ENCODE measurements at regions not wholly inside any gene's neighbourhood (a gene's known extent, or its start where the extent isn't known, plus 50 kb on each side); places are given as distances from the start of the nearest gene placed in this dataset.

GRCh38 chr20:50447102-50447804 lies 62.9 kb upstream of the PTPN1 start:
- TF ChIP-seq CTCF (conservative IDR thresholded peaks at IDR 0.05) (no peak), ZFX (IDR thresholded peaks at IDR 0.05) (no peak)
